ENCODE measurements at regions not wholly inside any gene's neighbourhood (a gene's known extent, or its start where the extent isn't known, plus 50 kb on each side); places are given as distances from the start of the nearest gene placed in this dataset.
"Not testable (repeated sequence)": the region's sequence is repeated elsewhere in the genome, so short reads cannot be mapped to it uniquely, and the experiment has no call there.

DNA sequence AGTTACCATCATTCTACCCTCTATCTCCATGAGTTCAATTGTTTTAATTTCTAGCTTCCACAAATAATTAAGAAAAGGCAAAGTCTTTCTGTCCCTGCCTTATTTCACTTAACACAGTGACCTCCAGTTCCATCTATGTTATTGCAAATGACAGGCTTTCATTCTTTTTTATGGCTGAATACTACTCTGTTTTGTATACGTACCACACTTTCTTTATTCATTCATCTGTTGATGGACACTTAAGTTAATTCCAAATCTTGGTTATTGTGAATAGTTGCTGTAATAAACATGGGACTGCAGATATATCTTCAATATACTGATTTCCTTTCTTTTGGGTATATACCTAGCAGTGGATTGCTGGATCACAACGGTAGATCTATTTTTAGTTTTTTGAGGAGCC is 314.1 kb downstream of the SV2B start:
- Histone ChIP-seq H3K36me3 (ENCODE audit: insufficient read depth, low read length) (no peaks in the 10 kb centered on the region), H3K27ac (ENCODE audit: low read depth, low read length) (no peak overlapping the region), H3K9me3 (ENCODE audit: insufficient read depth, low read depth, low read length) (no peaks in the 10 kb centered on the region), H3K9ac (ENCODE audit: low read depth, low read length) (no peak overlapping the region), H3K4me3 (ENCODE audit: low read length) (no peak overlapping the region), H3K4me1 (ENCODE audit: insufficient read depth, low read length) (no peaks in the 10 kb centered on the region), H3K27me3 (ENCODE audit: insufficient read depth, low read length) (no peaks in the 10 kb centered on the region)
- no CpG with 5 or more reads among the region's 2 CpGs for WGBS

GRCh38 chr15:91415258-91415657 is 315.2 kb downstream of the SV2B start:
- not testable (repeated sequence) for H3K9me3 ChIP-seq (ENCODE audit: insufficient read depth, low read depth, low read length); H3K27me3 ChIP-seq (ENCODE audit: insufficient read depth, low read length); H3K27ac ChIP-seq (ENCODE audit: low read depth, low read length); H3K4me3 ChIP-seq (ENCODE audit: low read length); H3K4me1 ChIP-seq (ENCODE audit: insufficient read depth, low read length); H3K36me3 ChIP-seq (ENCODE audit: insufficient read depth, low read length); H3K9ac ChIP-seq (ENCODE audit: low read depth, low read length)
- WGBS = 93% methylated on average over 3 of the region's 4 CpGs

GRCh38 chr15:91420689-91421088 is 320.6 kb downstream of the SV2B start:
- Histone ChIP-seq H3K4me1 (ENCODE audit: insufficient read depth, low read length) (peaks cover 9% of the 10 kb centered on the region; the same call in 1 of the 2 replicates), H3K9me3 (ENCODE audit: insufficient read depth, low read depth, low read length) (no peaks in the 10 kb centered on the region), H3K27me3 (ENCODE audit: insufficient read depth, low read length) (no peaks in the 10 kb centered on the region), H3K4me3 (ENCODE audit: low read length) (no peak overlapping the region), H3K27ac (ENCODE audit: low read depth, low read length) (no peak overlapping the region), H3K36me3 (ENCODE audit: insufficient read depth, low read length) (no peaks in the 10 kb centered on the region), H3K9ac (ENCODE audit: low read depth, low read length) (no peak overlapping the region)
- 75% methylated on average over 2 of the region's 2 CpGs for WGBS

GRCh38 chr15:91422797-91423196 is 322.7 kb downstream of the SV2B start:
- Histone ChIP-seq H3K4me3 (ENCODE audit: low read length) (no peak overlapping the region), H3K4me1 (ENCODE audit: insufficient read depth, low read length) (peaks cover 9% of the 10 kb centered on the region; the same call in 1 of the 2 replicates), H3K27me3 (ENCODE audit: insufficient read depth, low read length) (no peaks in the 10 kb centered on the region), H3K9ac (ENCODE audit: low read depth, low read length) (no peak overlapping the region), H3K36me3 (ENCODE audit: insufficient read depth, low read length) (no peaks in the 10 kb centered on the region), H3K9me3 (ENCODE audit: insufficient read depth, low read depth, low read length) (no peaks in the 10 kb centered on the region), H3K27ac (ENCODE audit: low read depth, low read length) (no peak overlapping the region)
- 5% methylated on average over 1 of the region's 1 CpG for WGBS

DNA sequence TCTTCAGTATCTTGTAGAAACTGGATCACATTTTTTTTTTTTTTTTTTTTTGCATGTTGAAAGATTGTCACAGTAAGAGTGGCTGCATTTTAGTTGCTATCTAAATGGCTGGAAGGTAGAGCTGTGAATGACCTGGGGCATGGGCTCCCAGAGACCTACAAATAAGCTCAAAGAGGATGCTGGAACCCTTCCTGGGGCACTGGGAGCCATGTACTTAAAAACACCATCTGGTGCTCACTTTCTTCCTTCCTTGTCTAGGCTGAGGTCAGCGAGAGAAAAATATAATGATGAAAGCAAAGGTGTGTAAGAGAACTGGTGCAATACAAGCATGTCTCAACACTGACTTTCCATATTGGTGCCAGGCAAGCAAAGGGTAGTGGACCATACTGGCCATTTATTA is 323.9 kb downstream of the SV2B start:
- Histone ChIP-seq H3K4me1 (ENCODE audit: insufficient read depth, low read length) (peaks cover 9% of the 10 kb centered on the region; the same call in 1 of the 2 replicates), H3K9me3 (ENCODE audit: insufficient read depth, low read depth, low read length) (no peaks in the 10 kb centered on the region), H3K27ac (ENCODE audit: low read depth, low read length) (no peak overlapping the region), H3K9ac (ENCODE audit: low read depth, low read length) (no peak overlapping the region), H3K36me3 (ENCODE audit: insufficient read depth, low read length) (no peaks in the 10 kb centered on the region), H3K4me3 (ENCODE audit: low read length) (no peak overlapping the region), H3K27me3 (ENCODE audit: insufficient read depth, low read length) (no peaks in the 10 kb centered on the region)
- no CpG with 5 or more reads among the region's 1 CpG for WGBS

- Histone ChIP-seq H3K9ac (ENCODE audit: low read depth, low read length) (no peak overlapping the region), H3K9me3 (ENCODE audit: insufficient read depth, low read depth, low read length) (no peaks in the 10 kb centered on the region), H3K36me3 (ENCODE audit: insufficient read depth, low read length) (no peaks in the 10 kb centered on the region), H3K27me3 (ENCODE audit: insufficient read depth, low read length) (no peaks in the 10 kb centered on the region), H3K4me3 (ENCODE audit: low read length) (no peak overlapping the region), H3K27ac (ENCODE audit: low read depth, low read length) (no peak overlapping the region), H3K4me1 (ENCODE audit: insufficient read depth, low read length) (peaks cover 4% of the 10 kb centered on the region; the same call in 1 of the 2 replicates)
- 97% methylated on average over 3 of the region's 4 CpGs for WGBS
Measured at GRCh38 chr15:91426412-91426811, 326.4 kb downstream of the SV2B start.

DNA sequence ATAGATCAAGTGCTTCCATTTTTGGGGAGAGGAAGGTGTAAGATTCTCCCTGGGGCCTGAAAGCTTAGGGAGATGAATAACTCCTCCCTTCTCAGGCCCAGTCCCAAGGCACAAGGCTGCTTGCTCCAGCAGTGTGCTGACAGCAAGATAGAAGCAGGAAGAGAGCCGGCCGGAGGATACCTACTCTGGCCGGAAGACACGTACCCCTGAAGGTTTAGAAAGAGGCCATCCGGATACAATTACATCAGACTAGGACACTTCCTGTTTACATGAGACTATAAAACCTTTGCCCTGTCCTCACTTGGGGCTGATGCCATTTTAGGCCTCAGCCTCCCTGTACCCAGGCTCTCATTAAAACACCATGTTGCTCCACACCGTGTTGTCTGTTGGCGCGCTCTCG is 329.9 kb downstream of the SV2B start:
- Histone ChIP-seq H3K27me3 (ENCODE audit: insufficient read depth, low read length) (no peaks in the 10 kb centered on the region), H3K4me1 (ENCODE audit: insufficient read depth, low read length) (no peaks in the 10 kb centered on the region), H3K4me3 (ENCODE audit: low read length) (no peak overlapping the region), H3K27ac (ENCODE audit: low read depth, low read length) (no peak overlapping the region), H3K9ac (ENCODE audit: low read depth, low read length) (no peak overlapping the region), H3K36me3 (ENCODE audit: insufficient read depth, low read length) (no peaks in the 10 kb centered on the region), H3K9me3 (ENCODE audit: insufficient read depth, low read depth, low read length) (no peaks in the 10 kb centered on the region)
- 98% methylated on average over 9 of the region's 9 CpGs for WGBS

DNA sequence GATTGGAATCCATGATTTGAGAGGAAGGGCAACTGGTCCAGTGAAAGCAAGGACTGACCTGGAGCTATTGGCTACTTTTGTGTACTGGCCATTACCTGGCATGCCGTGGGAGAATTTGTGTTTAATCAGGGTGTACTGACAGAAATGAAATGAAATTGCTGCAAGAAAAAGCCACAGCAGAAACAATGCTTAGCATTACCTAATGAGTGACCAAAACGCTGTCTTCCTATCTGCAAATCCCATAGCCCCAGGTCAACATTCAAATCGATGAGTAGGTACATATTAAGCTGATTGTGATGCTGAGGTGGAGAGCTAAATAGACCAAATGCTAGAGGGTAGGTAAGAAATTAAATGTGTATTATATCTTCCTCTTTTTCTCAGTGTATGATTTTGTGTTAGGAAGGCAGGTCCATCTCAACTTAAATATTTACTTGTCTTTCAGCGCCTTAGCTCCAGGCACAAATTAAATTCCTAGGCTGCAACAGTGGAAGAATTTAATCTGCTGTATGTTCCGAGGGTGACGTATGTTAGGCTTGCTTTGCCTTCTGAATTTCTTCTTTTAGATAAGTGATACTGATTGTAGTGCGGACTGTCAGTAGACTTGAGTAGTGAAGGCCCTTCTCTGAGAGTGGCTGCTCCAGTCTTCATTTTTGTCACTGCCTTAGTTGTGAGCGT is 331.1 kb downstream of the SV2B start:
- Histone ChIP-seq H3K4me1 (ENCODE audit: insufficient read depth, low read length) (no peaks in the 10 kb centered on the region), H3K27ac (ENCODE audit: low read depth, low read length) (no peak overlapping the region), H3K36me3 (ENCODE audit: insufficient read depth, low read length) (no peaks in the 10 kb centered on the region), H3K27me3 (ENCODE audit: insufficient read depth, low read length) (no peaks in the 10 kb centered on the region), H3K9me3 (ENCODE audit: insufficient read depth, low read depth, low read length) (no peaks in the 10 kb centered on the region), H3K4me3 (ENCODE audit: low read length) (no peak overlapping the region), H3K9ac (ENCODE audit: low read depth, low read length) (no peak overlapping the region)
- WGBS = 94% methylated on average over 8 of the region's 8 CpGs

DNA sequence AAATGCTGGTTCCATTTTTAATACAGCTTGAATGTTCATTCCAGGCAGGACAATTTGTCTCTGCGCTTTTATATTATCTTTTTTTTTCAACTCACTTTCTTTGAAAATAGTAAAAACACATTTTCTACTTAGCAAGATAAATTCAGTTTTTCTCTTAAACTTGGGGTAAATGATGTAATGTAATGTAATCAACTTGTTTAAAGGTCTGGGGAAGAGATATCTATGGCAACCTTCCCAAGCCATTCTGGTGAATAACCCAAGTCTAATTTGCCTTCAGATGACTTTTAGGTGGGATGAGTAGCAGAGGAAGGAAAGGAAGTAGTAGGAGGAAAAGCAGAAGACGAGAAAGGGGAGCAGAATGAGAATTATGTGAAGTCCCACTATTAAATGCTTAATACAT is 335.1 kb downstream of the SV2B start:
- H3K36me3 ChIP-seq (ENCODE audit: insufficient read depth, low read length) = no peaks in the 10 kb centered on the region
- H3K27ac ChIP-seq (ENCODE audit: low read depth, low read length) = no peak overlapping the region
- no peak overlapping the region for H3K4me3 ChIP-seq (ENCODE audit: low read length)
- no peak overlapping the region for H3K9ac ChIP-seq (ENCODE audit: low read depth, low read length)
- H3K27me3 ChIP-seq (ENCODE audit: insufficient read depth, low read length) = no peaks in the 10 kb centered on the region
- 92% methylated on average over 2 of the region's 2 CpGs for WGBS
- H3K9me3 ChIP-seq (ENCODE audit: insufficient read depth, low read depth, low read length) = no peaks in the 10 kb centered on the region
- no peaks in the 10 kb centered on the region for H3K4me1 ChIP-seq (ENCODE audit: insufficient read depth, low read length)

- H3K4me3 ChIP-seq (ENCODE audit: low read length) = no peak overlapping the region
- no peaks in the 10 kb centered on the region for H3K27me3 ChIP-seq (ENCODE audit: insufficient read depth, low read length)
- H3K27ac ChIP-seq (ENCODE audit: low read depth, low read length) = no peak overlapping the region
- no peak overlapping the region for H3K9ac ChIP-seq (ENCODE audit: low read depth, low read length)
- 90% methylated on average over 3 of the region's 3 CpGs for WGBS
- no peaks in the 10 kb centered on the region for H3K4me1 ChIP-seq (ENCODE audit: insufficient read depth, low read length)
- H3K9me3 ChIP-seq (ENCODE audit: insufficient read depth, low read depth, low read length) = no peaks in the 10 kb centered on the region
- H3K36me3 ChIP-seq (ENCODE audit: insufficient read depth, low read length) = no peaks in the 10 kb centered on the region
Measured at GRCh38 chr15:91444656-91445055, 344.6 kb downstream of the SV2B start.

DNA sequence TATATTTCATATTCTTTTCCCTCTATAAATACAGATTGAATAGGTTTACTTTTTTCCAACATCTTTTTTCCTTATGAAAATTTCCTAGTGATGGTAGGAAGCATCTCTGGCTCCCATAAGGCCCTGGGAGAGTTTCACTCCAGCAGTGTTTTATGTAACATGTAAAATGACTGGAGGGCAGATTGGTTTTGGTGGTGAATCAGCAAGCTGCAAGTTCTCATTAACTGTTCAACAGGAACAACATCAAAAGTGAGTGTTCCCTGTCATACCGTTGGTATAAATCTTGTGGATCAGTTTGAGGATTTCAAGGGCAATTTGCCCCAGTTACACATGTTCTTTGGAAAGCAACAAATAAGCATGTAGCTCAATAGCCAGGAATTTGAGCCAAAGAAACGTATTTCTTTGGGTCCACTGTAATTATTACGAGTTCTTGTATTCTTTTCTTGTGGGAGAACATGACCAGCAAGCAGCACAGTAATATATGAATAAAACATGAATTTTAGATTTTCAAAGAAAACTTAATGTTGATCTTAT is 345.7 kb downstream of the SV2B start:
- Histone ChIP-seq H3K9ac (ENCODE audit: low read depth, low read length) (no peak overlapping the region), H3K36me3 (ENCODE audit: insufficient read depth, low read length) (no peaks in the 10 kb centered on the region), H3K4me3 (ENCODE audit: low read length) (no peak overlapping the region), H3K4me1 (ENCODE audit: insufficient read depth, low read length) (no peaks in the 10 kb centered on the region), H3K27me3 (ENCODE audit: insufficient read depth, low read length) (no peaks in the 10 kb centered on the region), H3K9me3 (ENCODE audit: insufficient read depth, low read depth, low read length) (no peaks in the 10 kb centered on the region), H3K27ac (ENCODE audit: low read depth, low read length) (no peak overlapping the region)
- WGBS = 93% methylated on average over 3 of the region's 3 CpGs
